ENCODE measurements at regions not wholly inside any gene's neighbourhood (a gene's known extent, or its start where the extent isn't known, plus 50 kb on each side); places are given as distances from the start of the nearest gene placed in this dataset.

DNA sequence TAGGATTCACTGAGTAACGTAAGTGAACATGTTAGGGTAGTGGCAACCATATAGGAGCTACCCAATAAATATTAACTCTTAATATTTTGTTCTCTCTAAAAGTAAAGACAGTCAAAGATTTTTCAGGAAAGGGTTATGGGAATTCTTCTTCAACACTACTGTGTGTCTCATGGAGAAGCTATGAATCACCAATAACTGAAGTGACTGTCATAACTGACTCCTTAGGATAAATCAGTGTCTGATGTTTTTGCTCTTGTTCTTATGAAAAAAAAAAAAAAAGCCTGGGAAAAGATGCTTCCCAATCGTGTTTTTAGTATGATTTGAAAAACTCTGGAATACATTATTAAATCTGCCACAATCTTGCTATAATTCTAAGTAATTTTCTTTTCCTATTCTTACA, 111.2 kb upstream of the CEP126 start (continued):
- no peak for TF ChIP-seq PML (IDR thresholded peaks at IDR 0.05; ENCODE audit: low read length)
- no peak for TF ChIP-seq PTRF (tag; IDR thresholded peaks at IDR 0.05)

DNA sequence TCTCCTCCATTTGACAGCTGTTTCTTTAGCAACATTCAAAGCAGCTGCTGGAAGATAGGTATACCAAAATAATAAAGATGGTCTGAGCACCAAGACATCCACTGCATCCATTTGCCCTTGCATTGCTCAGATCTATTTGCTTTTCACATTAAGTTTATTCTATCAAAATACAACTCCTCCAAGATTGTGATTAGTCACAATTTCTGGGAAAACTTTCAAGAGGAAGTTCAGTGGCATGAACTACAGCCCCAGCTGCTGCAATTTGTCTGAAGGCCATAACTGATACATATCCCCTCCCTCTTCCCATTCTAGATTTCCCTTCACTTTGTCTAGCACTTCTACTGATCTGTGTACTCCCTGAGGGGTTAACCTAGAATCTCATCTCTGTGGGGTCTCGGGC, 117.5 kb upstream of the CEP126 start:
- CTCF ChIA-PET (ENCODE audit: low intra/inter-chr PET ratio): no interaction called here
- intact Hi-C loops (cut with micrococcal nuclease) (no loop called here), in situ Hi-C loops (cut with MboI) (no loop called here)
- H3K4me1 ChIP-seq (replicated peaks in 1 of 2; ENCODE audit: control insufficient read depth in 2 of 2, insufficient read depth in 2 of 2, low read length in 2 of 2): no peaks in the 10 kb centered on the region
- no peaks in the 10 kb centered on the region for H3K9me3 ChIP-seq (replicated peaks; ENCODE audit: control insufficient read depth, insufficient read depth, low read depth, low read length)
- no peak for TF ChIP-seq NONO (IDR thresholded peaks at IDR 0.05; ENCODE audit: low read depth in 2 of 2, low read length in 1 of 2)
- POLR2A ChIA-PET: no interaction called here
- ATAC-seq (no peak), DNase-seq (ENCODE audit: extremely low read depth in 1 of 4, low spot score in 3 of 4) (no peak), FAIRE-seq (no peak)
- no peaks in the 10 kb centered on the region for H3K36me3 ChIP-seq (ENCODE audit: control insufficient read depth, insufficient read depth, low read length)
- 0% methylated on average over 1 of the region's 1 CpG for WGBS (ENCODE audit: insufficient coverage, low coverage, missing lambda C conversion rate)
- H3K79me2 ChIP-seq (ENCODE audit: control insufficient read depth, insufficient read depth, low read length): no peaks in the 10 kb centered on the region
- H3K4me3 ChIP-seq: no peak overlapping the region
- no TSS peak for BruUV-seq (replicated peaks)
- no peaks in the 10 kb centered on the region for H4K20me1 ChIP-seq (replicated peaks; ENCODE audit: control insufficient read depth, insufficient read depth, low read length)
- H2AFZ ChIP-seq (ENCODE audit: low read depth, low read length): no peak overlapping the region
- H3K4me2 ChIP-seq (ENCODE audit: insufficient read depth, low read length): no peak overlapping the region
- H3K27ac ChIP-seq (ENCODE audit: extremely low read depth, low read depth, low read length): no peak overlapping the region
- H3K9me1 ChIP-seq (ENCODE audit: control insufficient read depth, insufficient read depth, low read length): no peaks in the 10 kb centered on the region
- no peaks in the 10 kb centered on the region for H3K27me3 ChIP-seq (ENCODE audit: control insufficient read depth in 2 of 2, insufficient read depth in 2 of 2, low read length in 2 of 2)
- no peak overlapping the region for H3K9ac ChIP-seq (ENCODE audit: insufficient read depth in 1 of 2, low read depth in 2 of 2, low read length in 2 of 2)

DNA sequence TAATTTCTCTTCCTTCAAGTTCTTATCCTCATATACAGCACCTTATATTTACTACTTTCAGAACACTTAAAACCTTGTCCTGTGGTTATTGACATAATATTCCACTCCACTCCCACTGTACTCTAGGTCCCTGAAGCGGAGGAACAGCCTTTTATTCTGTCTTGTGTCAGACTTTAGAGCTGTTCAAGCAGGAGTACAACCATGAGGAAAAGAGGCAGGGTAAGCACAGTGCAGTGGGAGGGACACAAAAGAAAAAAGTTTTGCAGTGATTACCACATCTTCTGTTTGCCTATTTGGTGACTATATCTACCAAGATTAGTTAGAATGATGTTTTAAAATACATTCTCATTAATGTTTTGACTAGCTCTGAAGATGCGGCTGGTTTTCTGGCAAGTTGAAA, 122.0 kb upstream of the CEP126 start:
- no peak overlapping the region for H3K9ac ChIP-seq (ENCODE audit: insufficient read depth in 1 of 2, low read depth in 2 of 2, low read length in 2 of 2)
- no peaks in the 10 kb centered on the region for H3K9me3 ChIP-seq (replicated peaks; ENCODE audit: control insufficient read depth, insufficient read depth, low read depth, low read length)
- BruUV-seq (replicated peaks): no TSS peak
- H3K36me3 ChIP-seq (ENCODE audit: control insufficient read depth, insufficient read depth, low read length): no peaks in the 10 kb centered on the region
- H3K4me2 ChIP-seq (ENCODE audit: insufficient read depth, low read length): no peak overlapping the region
- TF ChIP-seq EHMT2 (IDR thresholded peaks at IDR 0.05): no peak
- TF ChIP-seq ZNF282 (CRISPR knock-in tag; IDR thresholded peaks at IDR 0.05): no peak
- TF ChIP-seq HMG20A (CRISPR knock-in tag; conservative IDR thresholded peaks at IDR 0.05): no peak
- no peak for TF ChIP-seq NONO (IDR thresholded peaks at IDR 0.05; ENCODE audit: low read depth in 2 of 2, low read length in 1 of 2)
- TF ChIP-seq, protein P1, sequence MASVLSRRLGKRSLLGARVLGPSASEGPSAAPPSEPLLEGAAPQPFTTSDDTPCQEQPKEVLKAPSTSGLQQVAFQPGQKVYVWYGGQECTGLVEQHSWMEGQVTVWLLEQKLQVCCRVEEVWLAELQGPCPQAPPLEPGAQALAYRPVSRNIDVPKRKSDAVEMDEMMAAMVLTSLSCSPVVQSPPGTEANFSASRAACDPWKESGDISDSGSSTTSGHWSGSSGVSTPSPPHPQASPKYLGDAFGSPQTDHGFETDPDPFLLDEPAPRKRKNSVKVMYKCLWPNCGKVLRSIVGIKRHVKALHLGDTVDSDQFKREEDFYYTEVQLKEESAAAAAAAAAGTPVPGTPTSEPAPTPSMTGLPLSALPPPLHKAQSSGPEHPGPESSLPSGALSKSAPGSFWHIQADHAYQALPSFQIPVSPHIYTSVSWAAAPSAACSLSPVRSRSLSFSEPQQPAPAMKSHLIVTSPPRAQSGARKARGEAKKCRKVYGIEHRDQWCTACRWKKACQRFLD (CRISPR knock-in tag; IDR thresholded peaks at IDR 0.05): no peak
- ATAC-seq (no peak), DNase-seq (ENCODE audit: extremely low read depth in 1 of 4, low spot score in 3 of 4) (no peak), FAIRE-seq (no peak)
- no peaks in the 10 kb centered on the region for H3K9me1 ChIP-seq (ENCODE audit: control insufficient read depth, insufficient read depth, low read length)
- ChIA-PET CTCF (ENCODE audit: low intra/inter-chr PET ratio) (no interaction called here), POLR2A (no interaction called here)
- in situ Hi-C loops (cut with MboI) (no loop called here), intact Hi-C loops (cut with micrococcal nuclease) (no loop called here)
- no peak overlapping the region for H2AFZ ChIP-seq (ENCODE audit: low read depth, low read length)
- H3K27me3 ChIP-seq (ENCODE audit: control insufficient read depth in 2 of 2, insufficient read depth in 2 of 2, low read length in 2 of 2): no peaks in the 10 kb centered on the region
- 0% methylated on average over 2 of the region's 2 CpGs for WGBS (ENCODE audit: insufficient coverage, low coverage, missing lambda C conversion rate)
- H4K20me1 ChIP-seq (replicated peaks; ENCODE audit: control insufficient read depth, insufficient read depth, low read length): no peaks in the 10 kb centered on the region
- no peak overlapping the region for H3K27ac ChIP-seq (ENCODE audit: extremely low read depth, low read depth, low read length)
- no peaks in the 10 kb centered on the region for H3K79me2 ChIP-seq (ENCODE audit: control insufficient read depth, insufficient read depth, low read length)
- no peak overlapping the region for H3K4me3 ChIP-seq
- H3K4me1 ChIP-seq (replicated peaks in 1 of 2; ENCODE audit: control insufficient read depth in 2 of 2, insufficient read depth in 2 of 2, low read length in 2 of 2): no peaks in the 10 kb centered on the region

All from K562 (cell line).